Gastroesophageal sphincter (tissue), 3 donors: ENCODE measurements at regions not wholly inside any gene's neighbourhood (a gene's known extent, or its start where the extent isn't known, plus 50 kb on each side); places are given as distances from the start of the nearest gene placed in this dataset.

ENCODE experiments used
- CTCF ChIP-seq, 4 experiments: fragments of 200-600 bp in 2 of 4; fragments of 450-650 bp in 2 of 4; sonication (generic) in 1 of 4; IDR thresholded peaks; one replicate each; pipeline ENCODE4 v1.5.1; 2017 to 2019; ENCODE audit warnings: antibody characterized with exemption in 4 of 4, mild to moderate bottlenecking in 2 of 4, moderate library complexity in 2 of 4
- EP300 ChIP-seq: sonication (generic); formaldehyde crosslinking; IDR thresholded peaks from one replicate; pipeline ENCODE4 v1.6.1; 2017; ENCODE audit warnings: antibody characterized with exemption, mild to moderate bottlenecking
- POLR2A ChIP-seq, 2 donors: fragments of 450-650 bp; IDR thresholded peaks; one replicate each; pipeline ENCODE4 v1.6.1; 2017; ENCODE audit warnings: antibody characterized with exemption in 2 of 2, mild to moderate bottlenecking in 2 of 2, moderate library complexity in 1 of 2
- POLR2AphosphoS5 ChIP-seq: sonication (generic); formaldehyde crosslinking; IDR thresholded peaks from one replicate; pipeline ENCODE4 v1.6.1; 2017; ENCODE audit warnings: antibody characterized with exemption

- TF ChIP-seq POLR2A (IDR thresholded peaks at IDR 0.05) (no peak), CTCF (IDR thresholded peaks at IDR 0.05) (peak; percentile 40 to 56 (median 42)), POLR2AphosphoS5 (no peak), EP300 (no peak)
Observed at GRCh38 chr3:182710557-182711157, 82.6 kb upstream of the ATP11B start.
